Caco-2 (cell line): ENCODE measurements at regions not wholly inside any gene's neighbourhood (a gene's known extent, or its start where the extent isn't known, plus 50 kb on each side); places are given as distances from the start of the nearest gene placed in this dataset.

ENCODE experiments used
- BruUV-seq: library from RNA; stranded (reverse); fragments of 400-500 nt; replicated peaks from 2 replicates; lab custom pipeline; 2021; lab: Mats Ljungman, UMichigan
- CTCF ChIA-PET: fragments of 300-600 bp; sonication (Branson Sonifier 250); formaldehyde crosslinking; loops from one replicate; lab custom pipeline; 2022; ENCODE audit warnings: antibody characterized with exemption; lab: Charles Lee
- POLR2A ChIA-PET: fragments of 300-600 bp; sonication (Branson Sonifier 250); formaldehyde crosslinking; loops from one replicate; lab custom pipeline; 2022; ENCODE audit warnings: antibody characterized with exemption; lab: Charles Lee
- DNase-seq, 2 experiments: peaks; one replicate each; pipeline versions ENCODE4 v3.0.0 to v3.0.0-alpha.2; 2020 to 2022
- H3K27me3 ChIP-seq: replicated peaks from 2 replicates; pipeline ENCODE4 v1.6.0; 2011; ENCODE audit warnings: low read length; ENCODE audit not compliant: control insufficient read depth, insufficient read depth
- H3K36me3 ChIP-seq: 2 replicates; pipeline ENCODE4 v1.5.1; 2011; ENCODE audit warnings: low read length; ENCODE audit not compliant: control insufficient read depth, insufficient read depth
- H3K4me1 ChIP-seq: fragments of 250-450 bp; sonication (Bioruptor Pico); 2 replicates; pipeline ENCODE4 v1.5.1; 2020; ENCODE audit warnings: mild to moderate bottlenecking
- H3K4me3 ChIP-seq: 2 replicates; pipeline ENCODE4 v1.5.1; 2011; ENCODE audit warnings: low read depth, mild to moderate bottlenecking, control low read depth, low read length
- H3K9me3 ChIP-seq: fragments of 250-450 bp; sonication (Bioruptor Pico); 2 replicates; pipeline ENCODE4 v1.5.1; 2020; ENCODE audit warnings: mild to moderate bottlenecking, moderate library complexity
- H3K27ac Mint-ChIP-seq: one replicate; pipeline ENCODE4 v1.8.0; 2022; ENCODE audit warnings: mixed read lengths; ENCODE audit not compliant: unreplicated experiment
- H3K27me3 Mint-ChIP-seq: one replicate; pipeline ENCODE4 v1.8.0; 2022; ENCODE audit warnings: mixed read lengths; ENCODE audit not compliant: insufficient read depth, unreplicated experiment
- H3K36me3 Mint-ChIP-seq: one replicate; pipeline ENCODE4 v1.8.0; 2022; ENCODE audit warnings: mild to moderate bottlenecking, mixed read lengths; ENCODE audit not compliant: insufficient read depth, unreplicated experiment
- H3K4me1 Mint-ChIP-seq: one replicate; pipeline ENCODE4 v1.8.0; 2022; ENCODE audit warnings: low read depth, mixed read lengths; ENCODE audit not compliant: unreplicated experiment
- H3K4me3 Mint-ChIP-seq: one replicate; pipeline ENCODE4 v1.8.0; 2022; ENCODE audit warnings: mild to moderate bottlenecking, moderate library complexity, mixed read lengths; ENCODE audit not compliant: unreplicated experiment
- H3K9me3 Mint-ChIP-seq: one replicate; pipeline ENCODE4 v1.8.0; 2022; ENCODE audit warnings: mixed read lengths; ENCODE audit not compliant: unreplicated experiment
- CTCF ChIP-seq, 2 experiments: fragments of 200-600 bp in 1 of 2; IDR thresholded peaks; 1 replicate in 1 of 2; 2 replicates in 1 of 2; pipeline versions ENCODE4 v1.5.1 to v1.8.0; 2011 to 2022; ENCODE audit warnings: antibody characterized with exemption in 1 of 2, control low read depth in 1 of 2, inconsistent platforms in 1 of 2, low read depth in 1 of 2, low read length in 1 of 2, mild to moderate bottlenecking in 1 of 2, moderate library complexity in 1 of 2; ENCODE audit not compliant: insufficient read depth in 1 of 2, severe bottlenecking in 1 of 2, unreplicated experiment in 1 of 2
- intact Hi-C: fragments of 100-400 bp; cut with micrococcal nuclease; formaldehyde crosslinking; loops from one replicate; pipeline ENCODE4 v1.10.0; 2022; ENCODE audit not compliant: unreplicated experiment

- peaks cover 9% of the 10 kb centered on the region for H3K4me1 Mint-ChIP-seq
These were observed 206.2 kb upstream of the RGS6 start for GRCh38 chr14:71725922-71726579.

GRCh38 chr14:71726580-71727021 is 205.6 kb upstream of the RGS6 start:
- H3K9me3 Mint-ChIP-seq = no peaks in the 10 kb centered on the region
- ChIA-PET CTCF (no interaction called here), POLR2A (no interaction called here)
- no peak overlapping the region for H3K27ac Mint-ChIP-seq
- intact Hi-C loops = loop anchor here (10.0 kb wide), 1 partner anchor 128 kb away; no protein-coding TSS in a partner anchor
- Histone ChIP-seq H3K4me1 (no peaks in the 10 kb centered on the region), H3K4me3 (no peak overlapping the region), H3K36me3 (peaks cover 1% of the 10 kb centered on the region; the same call in 1 of the 2 replicates), H3K9me3 (no peaks in the 10 kb centered on the region), H3K27me3 (no peaks in the 10 kb centered on the region)
- no peak overlapping the region for H3K4me3 Mint-ChIP-seq
- DNase-seq = no peak
- BruUV-seq = no TSS peak
- TF ChIP-seq CTCF (IDR thresholded peaks at IDR 0.05; ENCODE audit: insufficient read depth in 1 of 2, low read depth in 1 of 2, low read length in 1 of 2, severe bottlenecking in 1 of 2, unreplicated experiment in 1 of 2) = no peak
- peaks cover 51% of the 10 kb centered on the region for H3K36me3 Mint-ChIP-seq
- H3K27me3 Mint-ChIP-seq = no peaks in the 10 kb centered on the region
- H3K4me1 Mint-ChIP-seq = peaks cover 9% of the 10 kb centered on the region

More at GRCh38 chr14:71725922-71726579, 206.2 kb upstream of the RGS6 start:
- Mint-ChIP-seq H3K27ac (no peak overlapping the region), H3K9me3 (no peaks in the 10 kb centered on the region), H3K4me3 (no peak overlapping the region), H3K27me3 (no peaks in the 10 kb centered on the region), H3K36me3 (peaks cover 50% of the 10 kb centered on the region)
- intact Hi-C loops = loop anchor here (10.0 kb wide), 1 partner anchor 129 kb away; no protein-coding TSS in a partner anchor
- ChIA-PET POLR2A (no interaction called here), CTCF (interaction anchor here (1.4 kb wide), 1 partner anchor 27 kb away, joined by 6 read pairs; no protein-coding TSS in a partner anchor)
- peaks cover 1% of the 10 kb centered on the region; the same call in 1 of the 2 replicates for H3K36me3 ChIP-seq
- H3K27me3 ChIP-seq = no peaks in the 10 kb centered on the region
- no peaks in the 10 kb centered on the region for H3K9me3 ChIP-seq
- no TSS peak for BruUV-seq
- DNase-seq = no peak
- H3K4me1 ChIP-seq = no peaks in the 10 kb centered on the region
- no peak overlapping the region for H3K4me3 ChIP-seq
- TF ChIP-seq CTCF (IDR thresholded peaks at IDR 0.05; ENCODE audit: insufficient read depth in 1 of 2, low read depth in 1 of 2, low read length in 1 of 2, severe bottlenecking in 1 of 2, unreplicated experiment in 1 of 2) = no peak

- CTCF ChIA-PET = no interaction called here
These were observed 203.8 kb upstream of the RGS6 start for GRCh38 chr14:71728386-71728785.

More at GRCh38 chr14:71728386-71728785, 203.8 kb upstream of the RGS6 start:
- POLR2A ChIA-PET = no interaction called here
- Mint-ChIP-seq H3K9me3 (no peaks in the 10 kb centered on the region), H3K36me3 (peaks cover 54% of the 10 kb centered on the region), H3K27ac (no peak overlapping the region), H3K4me3 (no peak overlapping the region), H3K4me1 (peaks cover 9% of the 10 kb centered on the region), H3K27me3 (no peaks in the 10 kb centered on the region)
- no peaks in the 10 kb centered on the region for H3K4me1 ChIP-seq
- no peaks in the 10 kb centered on the region for H3K9me3 ChIP-seq
- DNase-seq = no peak
- BruUV-seq = no TSS peak
- H3K27me3 ChIP-seq = no peaks in the 10 kb centered on the region
- H3K36me3 ChIP-seq = peaks cover 1% of the 10 kb centered on the region; the same call in 1 of the 2 replicates
- intact Hi-C loops = loop anchor here (10.0 kb wide), 1 partner anchor 126 kb away; no protein-coding TSS in a partner anchor
- TF ChIP-seq CTCF (IDR thresholded peaks at IDR 0.05; ENCODE audit: insufficient read depth in 1 of 2, low read depth in 1 of 2, low read length in 1 of 2, severe bottlenecking in 1 of 2, unreplicated experiment in 1 of 2) = no peak
- no peak overlapping the region for H3K4me3 ChIP-seq
